HepG2 (cell line): ENCODE measurements at regions not wholly inside any gene's neighbourhood (a gene's known extent, or its start where the extent isn't known, plus 50 kb on each side); places are given as distances from the start of the nearest gene placed in this dataset.

ENCODE experiments used
- ATAC-seq: fragments of 200-7000 bp; cut with Tn5 transposase; 3 replicates; pipeline ENCODE4 v1.9.1; 2020; ENCODE audit warnings: mild to moderate bottlenecking, moderate library complexity
- BruUV-seq: library from RNA; stranded (reverse); fragments of 400-500 nt; replicated peaks from 2 replicates; lab custom pipeline; 2021; lab: Mats Ljungman, UMichigan
- CTCF ChIA-PET: fragments of 300-600 bp; formaldehyde crosslinking; extraction: SDS; loops from one replicate; lab custom pipeline; 2021; ENCODE audit warnings: low total read pairs, inconsistent platforms, low intra/inter-chr PET ratio; lab: Yijun Ruan, JAX
- POLR2A ChIA-PET: fragments of 350-600 bp; sonication (Branson Sonifier 250); formaldehyde crosslinking; loops from one replicate; lab custom pipeline; 2020; ENCODE audit warnings: antibody characterized with exemption, inconsistent platforms; lab: Yijun Ruan, JAX
- DNase-seq: peaks from one replicate; pipeline ENCODE4 v3.0.0-alpha.2; 2015; ENCODE audit warnings: low spot score
- FAIRE-seq: peaks from 3 replicates; lab custom pipeline; 2011; peaks lifted over from hg19 to GRCh38; lab: Jason Lieb, UNC
- H2AFZ ChIP-seq: one replicate; pipeline ENCODE4 v1.6.1; 2011; ENCODE audit warnings: low read length, inconsistent platforms
- H3K27ac ChIP-seq: fragments of 300-600 bp; 3 replicates; pipeline ENCODE4 v1.8.0; 2011; ENCODE audit warnings: mixed run types, mild to moderate bottlenecking, mixed read lengths, low read length, inconsistent platforms; ENCODE audit not compliant: insufficient read depth; ENCODE audit errors: extremely low read length
- H3K27me3 ChIP-seq, 2 experiments: fragments of 200-600 bp in 1 of 2; 2 replicates in 1 of 2; 3 replicates in 1 of 2; pipeline versions ENCODE4 v1.6.0 to v1.8.0; 2011; ENCODE audit warnings: low read length in 2 of 2, mild to moderate bottlenecking in 2 of 2, moderate library complexity in 2 of 2, inconsistent platforms in 1 of 2; ENCODE audit not compliant: insufficient read depth in 2 of 2, control insufficient read depth in 1 of 2
- H3K36me3 ChIP-seq, 2 experiments: fragments of 200-600 bp in 1 of 2; replicated peaks in 1 of 2; 2 replicates in 1 of 2; 3 replicates in 1 of 2; pipeline versions ENCODE4 v1.5.1 to v1.8.0; 2011; ENCODE audit warnings: low read length in 2 of 2, inconsistent platforms in 1 of 2; ENCODE audit not compliant: insufficient read depth in 2 of 2, control insufficient read depth in 1 of 2
- H3K4me1 ChIP-seq: 2 replicates; pipeline ENCODE4 v1.5.1; 2012; ENCODE audit warnings: low read length, inconsistent platforms; ENCODE audit not compliant: insufficient read depth
- H3K4me2 ChIP-seq: 2 replicates; pipeline ENCODE4 v1.6.0; 2011; ENCODE audit warnings: low read depth, low read length, inconsistent platforms
- H3K4me3 ChIP-seq, 3 experiments: fragments of 200-600 bp in 1 of 3; sonication (generic), shearing (Covaris generic) in 1 of 3; replicated peaks in 1 of 3; 2 replicates each; pipeline ENCODE4 v1.5.1; 2011 to 2016; ENCODE audit warnings: low read length in 3 of 3, inconsistent platforms in 2 of 3, low read depth in 2 of 3, mild to moderate bottlenecking in 2 of 3, control low read depth in 1 of 3, mixed read lengths in 1 of 3; ENCODE audit not compliant: insufficient read depth in 1 of 3
- H3K79me2 ChIP-seq: one replicate; pipeline ENCODE4 v1.6.1; 2011; ENCODE audit warnings: low read length, inconsistent platforms; ENCODE audit not compliant: insufficient read depth
- H3K9ac ChIP-seq: 2 replicates; pipeline ENCODE4 v1.6.0; 2011; ENCODE audit warnings: mild to moderate bottlenecking, low read depth, low read length, inconsistent platforms; ENCODE audit not compliant: insufficient read depth
- H3K9me3 ChIP-seq: 2 replicates; pipeline ENCODE4 v1.5.1; 2012; ENCODE audit warnings: mild to moderate bottlenecking, low read length
- H4K20me1 ChIP-seq: 2 replicates; pipeline ENCODE4 v1.6.0; 2011; ENCODE audit warnings: inconsistent platforms, mild to moderate bottlenecking, low read length, moderate library complexity; ENCODE audit not compliant: insufficient read depth
- BHLHE40 ChIP-seq: IDR thresholded peaks from 2 replicates; pipeline ENCODE4 v1.6.1; 2011; ENCODE audit warnings: low read length, improper control_type of control experiment
- HDAC6 ChIP-seq: fragments of 200-600 bp; sonication (generic); IDR thresholded peaks from 2 replicates; pipeline ENCODE4 v1.7.0; 2017; ENCODE audit warnings: mild to moderate bottlenecking, antibody characterized with exemption, low read length, low read depth
- HNF4G ChIP-seq, 2 experiments: sonication (generic) in 1 of 2; formaldehyde crosslinking in 1 of 2; IDR thresholded peaks; 2 replicates each; pipeline versions ENCODE4 v1.4.0 to v1.6.1; 2011 to 2020; ENCODE audit warnings: borderline replicate concordance in 2 of 2, low read depth in 2 of 2, mild to moderate bottlenecking in 2 of 2, low read length in 1 of 2, missing genetic modification reagents in 1 of 2, moderate library complexity in 1 of 2
- NR2F2 ChIP-seq: IDR thresholded peaks from 2 replicates; pipeline ENCODE4 v1.6.1; 2012; ENCODE audit warnings: low read depth, inconsistent platforms, borderline replicate concordance
- RAD21 ChIP-seq: fragments of 450-650 bp; formaldehyde crosslinking; IDR thresholded peaks from 2 replicates; pipeline ENCODE4 v1.5.0; 2020; ENCODE audit warnings: mild to moderate bottlenecking
- TCF7 ChIP-seq: sonication (generic); IDR thresholded peaks from 2 replicates; pipeline ENCODE4 v1.6.1; 2016; ENCODE audit warnings: antibody characterized with exemption, low read depth
- ZFP90 ChIP-seq: sonication (generic); formaldehyde crosslinking; IDR thresholded peaks from 2 replicates; pipeline ENCODE4 v1.8.0; 2022; ENCODE audit warnings: missing genetic modification reagents, mild to moderate bottlenecking, inconsistent platforms, borderline replicate concordance
- ZNF33B ChIP-seq: sonication (generic); formaldehyde crosslinking; IDR thresholded peaks from 2 replicates; pipeline ENCODE4 v1.5.1; 2020; ENCODE audit warnings: mild to moderate bottlenecking, missing genetic modification reagents
- WGBS: methylation state at CpG from one replicate; pipeline ENCODE4 v1.1.6; 2017; ENCODE audit warnings: low lambda C conversion rate; 5-methylcytosine and 5-hydroxymethylcytosine counted together
- in situ Hi-C: cut with HindIII; loops from 2 replicates; pipeline ENCODE4 v1.10.0; 2017; ENCODE audit warnings: low pct_unique_long_range_greater_than_20kb; ENCODE audit not compliant: extremely low pct_ligation_motif_present
- intact Hi-C: fragments of 100-400 bp; cut with micrococcal nuclease; formaldehyde crosslinking; loops from one replicate; pipeline ENCODE4 v1.10.0; 2022; ENCODE audit not compliant: unreplicated experiment
- TF ChIP-seq, protein P1 (sequence below), 2 experiments: sonication (generic) in 1 of 2; formaldehyde crosslinking in 1 of 2; IDR thresholded peaks; 2 replicates each; pipeline versions ENCODE4 v1.5.1 to v1.6.1; 2011 to 2020; ENCODE audit warnings: borderline replicate concordance in 1 of 2, low read depth in 1 of 2, low read length in 1 of 2, mild to moderate bottlenecking in 1 of 2, missing genetic modification reagents in 1 of 2, moderate library complexity in 1 of 2

DNA sequence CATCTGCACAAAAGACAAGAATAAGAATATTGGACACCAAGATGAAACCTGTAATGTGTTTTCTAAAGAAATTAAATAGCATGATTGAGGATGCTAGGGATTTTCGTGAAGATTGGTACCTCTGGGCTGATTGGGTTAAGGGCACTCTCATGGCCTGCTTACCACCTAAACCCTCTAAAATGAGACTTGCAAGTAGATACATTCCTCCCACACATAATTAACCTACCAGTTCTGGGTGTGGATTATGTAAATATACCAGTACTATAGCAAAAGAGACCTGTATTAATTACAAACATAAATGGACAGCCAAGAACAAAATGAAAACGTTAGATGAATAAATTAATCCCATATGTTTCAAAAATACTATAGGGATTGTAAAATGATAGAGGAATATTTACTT lies 1069.6 kb upstream of the B3GALT2 start:
- no peak for TF ChIP-seq BHLHE40
- no peak for TF ChIP-seq HNF4G (IDR thresholded peaks at IDR 0.05; ENCODE audit: borderline replicate concordance, low read depth, low read length)
- TF ChIP-seq HNF4G (CRISPR knock-in tag; IDR thresholded peaks at IDR 0.05; ENCODE audit: borderline replicate concordance, low read depth): no peak
- no peak for TF ChIP-seq HDAC6
- TF ChIP-seq RAD21: no peak
- no peak for TF ChIP-seq ZFP90 (CRISPR knock-in tag)
- TF ChIP-seq NR2F2: no peak
- intact Hi-C loops (no loop called here), in situ Hi-C loops (no loop called here)
- no peaks in the 10 kb centered on the region for H3K36me3 ChIP-seq
- ATAC-seq: no peak
- no TSS peak for BruUV-seq
- no peak overlapping the region for H3K9ac ChIP-seq
- H2AFZ ChIP-seq: no peak overlapping the region
- no peak overlapping the region for H3K27ac ChIP-seq
- no peak overlapping the region for H3K4me2 ChIP-seq
- no peak overlapping the region for H3K4me3 ChIP-seq
- H3K79me2 ChIP-seq: no peaks in the 10 kb centered on the region
- no peaks in the 10 kb centered on the region for H4K20me1 ChIP-seq
- WGBS: 0% methylated on average over 2 of the region's 2 CpGs
- no peak for FAIRE-seq
- no peaks in the 10 kb centered on the region; a peak in 1 of 5 replicates for H3K27me3 ChIP-seq
- H3K4me1 ChIP-seq: no peaks in the 10 kb centered on the region
- ChIA-PET CTCF (no interaction called here), POLR2A (no interaction called here)
- DNase-seq: no peak
- no peaks in the 10 kb centered on the region for H3K9me3 ChIP-seq

DNA sequence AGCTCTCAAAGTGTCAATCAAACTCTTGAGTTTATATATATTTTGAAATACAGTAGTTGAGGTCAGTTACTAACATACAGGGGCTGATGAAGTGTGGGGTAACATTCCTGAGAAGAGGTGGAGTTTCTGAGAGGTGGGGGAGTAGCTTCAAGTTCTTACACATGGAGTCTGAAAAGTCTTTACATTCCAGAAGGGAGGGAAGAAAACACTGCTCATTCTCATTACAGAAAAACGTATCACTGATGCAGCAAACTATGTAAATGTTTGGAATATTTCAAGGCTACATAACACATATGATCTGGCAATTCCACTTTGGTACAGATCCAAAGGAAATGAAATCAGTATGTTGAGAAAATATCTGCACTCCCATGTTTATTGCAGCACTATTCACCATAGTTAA lies 1065.8 kb upstream of the B3GALT2 start:
- Histone ChIP-seq H4K20me1 (no peaks in the 10 kb centered on the region), H2AFZ (no peak overlapping the region), H3K79me2 (no peaks in the 10 kb centered on the region), H3K9me3 (no peaks in the 10 kb centered on the region), H3K4me3 (no peak overlapping the region), H3K27me3 (no peaks in the 10 kb centered on the region; a peak in 1 of 5 replicates), H3K4me1 (no peaks in the 10 kb centered on the region), H3K27ac (no peak overlapping the region), H3K4me2 (no peak overlapping the region), H3K9ac (no peak overlapping the region)
- in situ Hi-C loops: no loop called here
- no TSS peak for BruUV-seq
- ChIA-PET POLR2A (no interaction called here), CTCF (no interaction called here)
- intact Hi-C loops: no loop called here
- no peak for ATAC-seq
- no peak for FAIRE-seq
- TF ChIP-seq, protein P1, sequence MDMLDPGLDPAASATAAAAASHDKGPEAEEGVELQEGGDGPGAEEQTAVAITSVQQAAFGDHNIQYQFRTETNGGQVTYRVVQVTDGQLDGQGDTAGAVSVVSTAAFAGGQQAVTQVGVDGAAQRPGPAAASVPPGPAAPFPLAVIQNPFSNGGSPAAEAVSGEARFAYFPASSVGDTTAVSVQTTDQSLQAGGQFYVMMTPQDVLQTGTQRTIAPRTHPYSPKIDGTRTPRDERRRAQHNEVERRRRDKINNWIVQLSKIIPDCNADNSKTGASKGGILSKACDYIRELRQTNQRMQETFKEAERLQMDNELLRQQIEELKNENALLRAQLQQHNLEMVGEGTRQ (IDR thresholded peaks at IDR 0.05; ENCODE audit: low read depth, low read length): no peak
- TF ChIP-seq, protein P1 (CRISPR knock-in tag; IDR thresholded peaks at IDR 0.05; ENCODE audit: borderline replicate concordance): no peak
- TF ChIP-seq TCF7 (no peak), ZNF33B (CRISPR knock-in tag) (no peak)
- TF ChIP-seq, all 625 proteins: peak for 0
- no peaks in the 10 kb centered on the region for H3K36me3 ChIP-seq
- 0% methylated on average over 1 of the region's 1 CpG for WGBS
- DNase-seq: no peak
